Stimulated activated naive B cell treated with anti-CD40 and anti-IgM and Interleukin-4, amounts not matched to agents 10 μg/mL and 1 μg/mL and 100 μg/mL, for 72 hours (primary cell): ENCODE measurements at regions not wholly inside any gene's neighbourhood (a gene's known extent, or its start where the extent isn't known, plus 50 kb on each side); places are given as distances from the start of the nearest gene placed in this dataset.

Experiments used
- ATAC-seq, 2 donors: fragments of 150-1000 bp; cut with Tn5 transposase; replicated peaks; 2 replicates each; pipeline ENCODE4 v1.10.0; 2021; ENCODE audit warnings: moderate library complexity in 1 of 2
- DNase-seq: peaks from one replicate; pipeline ENCODE4 v3.0.0; 2021
- H3K27ac Mint-ChIP-seq: one replicate; pipeline ENCODE4 v1.8.0; 2022; ENCODE audit warnings: mild to moderate bottlenecking, mixed read lengths
- H3K27me3 Mint-ChIP-seq, 2 donors: one replicate each; pipeline ENCODE4 v1.8.0; 2022; ENCODE audit warnings: mixed read lengths in 2 of 2
- H3K36me3 Mint-ChIP-seq, 2 donors: one replicate each; pipeline ENCODE4 v1.8.0; 2022; ENCODE audit warnings: mixed read lengths in 2 of 2, mild to moderate bottlenecking in 1 of 2
- H3K4me1 Mint-ChIP-seq, 2 donors: one replicate each; pipeline ENCODE4 v1.8.0; 2022; ENCODE audit warnings: mixed read lengths in 2 of 2, mild to moderate bottlenecking in 1 of 2
- H3K4me3 Mint-ChIP-seq, 2 donors: one replicate each; pipeline ENCODE4 v1.8.0; 2022; ENCODE audit warnings: mild to moderate bottlenecking in 2 of 2, mixed read lengths in 2 of 2, moderate library complexity in 1 of 2
- H3K9me3 Mint-ChIP-seq, 2 donors: one replicate each; pipeline ENCODE4 v1.8.0; 2022; ENCODE audit warnings: mixed read lengths in 2 of 2, mild to moderate bottlenecking in 1 of 2

DNA sequence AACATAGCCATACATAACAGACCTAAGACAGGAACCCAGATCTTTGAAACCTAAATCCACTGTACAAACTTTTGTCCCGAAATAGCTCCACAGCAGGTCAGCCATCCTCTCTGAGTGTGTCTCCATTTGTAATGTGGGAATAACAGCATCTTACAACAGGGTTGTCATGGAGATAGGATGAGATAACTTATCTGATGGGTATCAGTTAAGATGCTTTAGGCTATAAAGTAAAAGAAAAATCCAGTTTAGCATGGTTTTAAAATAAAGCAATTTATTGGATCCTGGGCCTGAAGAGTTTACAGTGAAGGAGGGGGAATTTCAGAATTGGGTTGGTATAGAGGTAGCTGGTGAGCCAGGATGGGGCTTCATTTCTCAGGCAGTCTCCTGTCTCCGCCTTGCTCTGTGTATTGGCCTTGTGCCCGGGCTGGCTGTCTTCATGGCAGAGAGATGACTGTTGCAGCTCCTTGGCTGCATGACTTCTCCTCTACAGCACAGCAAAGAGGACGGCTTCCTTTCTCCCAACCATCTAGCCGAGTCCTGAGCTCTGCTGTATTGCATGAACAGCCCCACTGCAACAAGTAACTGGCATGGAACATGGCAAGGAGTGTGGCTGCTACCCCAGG lies 131.9 kb upstream of the PROK2 start:
- no peak for ATAC-seq
- Mint-ChIP-seq H3K36me3 (peaks cover 0 to 3% of the 10 kb centered on the region in 2 donors), H3K9me3 (no peaks in the 10 kb centered on the region), H3K27me3 (peaks cover 65 to 80% of the 10 kb centered on the region in 2 donors), H3K4me1 (peaks cover 8 to 22% of the 10 kb centered on the region in 2 donors), H3K4me3 (no peak overlapping the region), H3K27ac (no peak overlapping the region)
- no peak for DNase-seq

DNA sequence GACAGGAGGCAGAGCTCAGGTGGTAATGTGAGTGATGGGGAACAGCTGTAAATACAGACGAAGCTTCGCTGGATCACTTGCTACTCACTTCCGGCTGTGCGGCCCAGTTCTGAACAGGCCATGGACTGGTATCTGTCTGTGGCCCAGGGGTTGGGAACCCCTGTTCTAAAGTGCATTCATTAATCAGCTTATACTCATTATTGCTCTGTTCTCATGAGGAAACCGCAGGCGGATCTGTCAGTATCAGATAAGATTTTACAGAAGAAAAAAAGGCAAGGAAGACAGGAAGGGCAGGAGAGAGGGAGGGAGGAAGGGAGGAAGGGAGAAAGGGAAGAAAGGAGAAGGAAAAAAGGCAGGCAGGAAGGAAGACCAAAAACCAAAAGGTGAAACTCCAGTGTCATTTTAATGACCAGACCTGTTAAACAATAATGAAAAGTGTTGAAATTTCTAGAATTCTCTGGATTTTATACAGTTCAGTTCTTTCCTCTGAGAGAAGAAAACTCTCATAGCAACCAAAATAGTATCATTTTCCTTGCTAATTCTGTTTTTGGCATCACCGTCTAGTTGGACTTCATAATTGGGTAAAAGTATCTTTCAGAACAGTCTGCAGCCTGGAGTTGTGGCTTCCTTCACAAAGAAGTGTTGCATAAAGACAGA lies 128.0 kb upstream of the PROK2 start:
- DNase-seq: no peak
- Mint-ChIP-seq H3K9me3 (no peaks in the 10 kb centered on the region), H3K36me3 (peaks cover 0 to 3% of the 10 kb centered on the region in 2 donors), H3K27me3 (peaks cover 60 to 73% of the 10 kb centered on the region in 2 donors), H3K4me1 (peaks cover 4 to 10% of the 10 kb centered on the region in 2 donors), H3K4me3 (no peak overlapping the region), H3K27ac (no peak overlapping the region)
- ATAC-seq: no peak

DNA sequence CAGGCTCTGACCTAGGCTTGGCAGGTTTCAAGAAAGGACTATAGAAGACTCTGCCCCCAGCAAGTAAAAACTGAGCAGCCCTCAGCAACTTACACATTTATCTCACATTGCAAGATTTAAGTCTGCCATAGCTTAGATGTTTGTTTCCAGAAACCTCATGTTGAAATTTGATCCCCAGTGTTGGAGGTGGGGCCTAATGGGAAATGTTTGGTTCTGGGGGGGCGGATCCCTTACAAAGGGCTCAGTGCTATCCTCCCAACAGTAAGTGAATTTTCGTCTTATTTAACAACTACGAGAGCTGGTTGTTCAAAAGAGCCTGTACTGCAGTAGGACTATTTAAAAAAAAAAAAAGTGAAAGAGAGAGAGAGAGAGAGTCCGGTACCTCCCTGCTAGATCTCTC lies 125.2 kb upstream of the PROK2 start:
- DNase-seq (no peak), ATAC-seq (no peak)
- Mint-ChIP-seq H3K9me3 (no peaks in the 10 kb centered on the region), H3K27me3 (peaks cover 68 to 76% of the 10 kb centered on the region in 2 donors), H3K27ac (peak overlapping the region; percentile 25), H3K4me3 (no peak overlapping the region), H3K36me3 (no peaks in the 10 kb centered on the region), H3K4me1 (peaks cover 24 to 25% of the 10 kb centered on the region in 2 donors)

DNA sequence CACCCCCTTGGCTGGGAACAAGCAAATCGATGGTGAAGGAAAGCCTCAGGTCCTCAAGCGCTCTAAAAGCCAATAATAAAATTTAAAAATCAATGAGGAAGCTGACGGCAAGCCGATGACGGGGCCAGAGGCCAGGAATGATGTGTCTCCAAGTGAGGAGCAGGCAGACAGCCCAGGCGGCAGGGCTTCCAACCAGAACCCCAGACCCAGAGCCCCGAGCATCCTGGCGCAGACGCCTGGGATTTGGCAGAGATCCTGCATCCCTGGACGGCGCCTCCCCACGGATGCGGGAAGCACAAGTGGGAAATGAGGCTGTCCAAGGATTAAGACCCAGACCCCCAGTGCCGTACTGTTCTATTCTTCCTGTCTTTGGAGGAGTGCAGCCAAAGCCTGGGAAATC lies 123.0 kb upstream of the PROK2 start:
- peaks cover 72 to 78% of the 10 kb centered on the region in 2 donors for H3K27me3 Mint-ChIP-seq
- H3K9me3 Mint-ChIP-seq: no peaks in the 10 kb centered on the region
- H3K27ac Mint-ChIP-seq: no peak overlapping the region
- peaks cover 35 to 42% of the 10 kb centered on the region in 2 donors for H3K4me1 Mint-ChIP-seq
- ATAC-seq: no peak
- no peak for DNase-seq
- no peaks in the 10 kb centered on the region for H3K36me3 Mint-ChIP-seq
- peak overlapping the region in 1 of 2 donors; percentile 21 for H3K4me3 Mint-ChIP-seq

DNA sequence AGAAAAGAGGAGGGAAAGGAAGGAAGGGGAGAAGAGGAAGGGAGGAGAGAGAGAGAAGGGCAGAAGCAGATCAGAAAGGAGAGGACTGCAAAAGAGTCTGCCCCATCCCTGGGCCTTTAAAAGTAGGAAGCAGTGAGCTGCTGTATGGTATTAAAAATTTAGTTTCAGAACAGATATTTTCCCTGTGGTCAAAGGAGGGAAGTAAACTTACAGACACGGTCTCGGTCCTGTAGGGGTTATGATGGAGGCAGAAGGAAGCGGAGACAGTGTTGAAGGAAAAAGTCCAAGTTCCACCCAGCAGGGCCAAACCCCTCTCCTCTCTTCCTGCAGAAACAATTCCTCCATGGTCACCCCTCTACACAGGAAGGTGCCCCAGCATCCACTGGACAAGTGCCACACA lies 122.0 kb upstream of the PROK2 start:
- Mint-ChIP-seq H3K27me3 (peaks cover 72 to 78% of the 10 kb centered on the region in 2 donors), H3K4me3 (no peak overlapping the region), H3K27ac (no peak overlapping the region), H3K9me3 (no peaks in the 10 kb centered on the region), H3K4me1 (peaks cover 40 to 45% of the 10 kb centered on the region in 2 donors), H3K36me3 (no peaks in the 10 kb centered on the region)
- ATAC-seq (peak; percentile 28 to 42), DNase-seq (no peak)

DNA sequence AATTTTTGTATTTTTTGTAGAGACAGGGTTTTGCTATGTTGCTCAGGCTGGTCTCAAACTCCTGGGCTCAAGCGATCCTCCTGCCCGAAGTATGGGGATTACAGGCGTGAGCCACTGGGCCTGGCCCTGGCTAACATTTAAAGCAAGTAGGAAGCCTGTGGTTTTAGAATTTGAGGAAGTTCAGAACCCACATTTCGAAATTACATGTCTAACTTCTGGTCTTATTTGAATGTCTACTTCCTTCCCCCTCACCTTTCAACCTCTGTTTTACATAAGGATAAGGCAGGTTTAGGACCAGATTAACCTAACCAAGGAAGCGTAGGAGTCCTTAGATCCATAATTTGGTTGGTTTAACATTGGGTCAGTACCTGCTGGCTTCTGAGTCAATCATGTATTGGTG lies 120.5 kb upstream of the PROK2 start:
- peak; percentile 51 for DNase-seq
- Mint-ChIP-seq H3K4me1 (peaks cover 42 to 52% of the 10 kb centered on the region in 2 donors), H3K27me3 (peaks cover 70 to 79% of the 10 kb centered on the region in 2 donors), H3K9me3 (peaks cover 0 to 7% of the 10 kb centered on the region in 2 donors), H3K27ac (no peak overlapping the region), H3K4me3 (no peak overlapping the region), H3K36me3 (no peaks in the 10 kb centered on the region)
- ATAC-seq: peak; percentile 94

DNA sequence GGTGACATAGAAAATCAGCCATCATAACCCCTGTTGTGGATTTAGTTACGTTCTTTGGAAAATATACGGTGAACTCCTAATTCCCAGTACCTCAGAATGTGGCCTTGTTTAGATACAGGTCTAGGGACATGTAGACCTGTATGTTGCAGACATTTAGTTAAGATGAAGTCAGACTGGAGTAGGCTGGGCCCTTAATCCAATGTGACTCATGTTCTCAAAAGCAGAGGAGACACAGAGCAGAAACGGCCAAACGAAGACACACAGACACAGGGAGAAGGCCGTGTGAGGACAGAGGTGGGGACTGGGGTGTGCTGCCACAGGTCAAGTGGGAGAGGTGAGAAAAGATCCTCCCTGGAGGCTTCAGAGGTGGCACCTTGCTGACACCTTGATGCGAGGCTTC lies 119.0 kb upstream of the PROK2 start:
- DNase-seq (no peak), ATAC-seq (no peak)
- Mint-ChIP-seq H3K27ac (no peak overlapping the region), H3K27me3 (peaks cover 66 to 76% of the 10 kb centered on the region in 2 donors), H3K4me3 (no peak overlapping the region), H3K9me3 (peaks cover 0 to 7% of the 10 kb centered on the region in 2 donors), H3K4me1 (peaks cover 44 to 52% of the 10 kb centered on the region in 2 donors), H3K36me3 (peaks cover 3 to 4% of the 10 kb centered on the region in 2 donors)

DNA sequence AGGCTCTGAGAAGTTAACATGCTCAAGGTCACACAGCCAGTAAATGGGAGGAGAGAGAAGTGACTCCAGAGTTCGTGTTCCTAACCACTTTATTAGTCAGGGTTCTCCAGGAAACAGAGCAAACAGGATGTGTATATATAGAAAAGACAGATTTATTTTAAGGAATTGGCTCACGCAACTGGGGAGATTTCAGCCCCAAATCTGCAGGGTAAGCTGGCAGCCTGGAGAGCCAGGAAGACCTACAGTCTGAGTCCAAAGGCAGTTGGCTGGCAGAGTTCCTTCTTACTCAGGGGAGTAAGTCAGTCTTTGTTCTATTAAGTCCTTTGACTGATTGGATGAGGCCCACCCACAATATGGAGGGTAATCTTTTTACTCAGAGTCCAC lies 118.2 kb upstream of the PROK2 start:
- no peak for DNase-seq
- Mint-ChIP-seq H3K4me1 (peaks cover 44 to 52% of the 10 kb centered on the region in 2 donors), H3K36me3 (peaks cover 3 to 4% of the 10 kb centered on the region in 2 donors), H3K4me3 (no peak overlapping the region), H3K27ac (no peak overlapping the region), H3K27me3 (peaks cover 66 to 76% of the 10 kb centered on the region in 2 donors), H3K9me3 (peaks cover 0 to 7% of the 10 kb centered on the region in 2 donors)
- ATAC-seq: no peak

DNA sequence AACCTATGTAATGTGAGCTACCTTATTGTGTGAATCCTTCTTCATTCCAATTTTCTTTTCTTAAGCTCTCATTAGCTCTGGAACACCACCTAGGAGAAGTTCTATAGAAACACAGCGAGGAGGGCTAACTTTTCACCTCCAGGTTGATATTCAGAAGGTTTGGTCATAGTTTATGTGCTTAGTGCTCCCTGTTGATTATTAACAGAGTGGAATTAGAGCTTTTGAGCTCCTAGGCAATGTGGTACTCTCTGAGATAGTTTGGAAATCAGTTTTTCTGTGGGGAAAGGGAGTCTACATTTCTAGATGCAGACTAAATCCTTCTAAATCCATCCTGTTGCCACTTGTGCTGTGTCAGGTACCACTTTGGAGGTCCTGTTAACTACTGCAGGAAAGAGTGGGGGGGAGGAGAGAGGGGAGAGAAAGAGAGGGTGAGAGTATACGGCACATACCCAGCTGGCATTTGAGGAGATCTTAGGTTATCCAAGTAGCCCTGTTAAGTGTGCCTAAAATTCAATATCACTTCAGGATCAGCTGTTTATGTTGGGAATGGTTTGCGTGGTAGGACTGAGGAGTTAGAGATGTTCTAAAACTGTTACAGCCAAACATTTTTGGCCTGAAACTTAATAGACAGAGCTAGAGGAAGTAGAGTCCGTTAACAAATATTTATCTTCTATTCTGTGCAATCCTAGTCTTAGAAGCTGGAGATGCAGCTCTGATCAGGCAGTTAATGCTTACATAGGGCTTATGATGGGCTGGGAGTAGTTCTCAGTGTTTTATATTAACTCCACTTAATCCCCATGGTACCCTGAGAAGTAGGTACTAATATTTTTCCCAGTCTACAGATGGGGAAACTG lies 117.5 kb upstream of the PROK2 start:
- DNase-seq (no peak), ATAC-seq (no peak)
- Mint-ChIP-seq H3K4me3 (no peak overlapping the region), H3K4me1 (peaks cover 42 to 52% of the 10 kb centered on the region in 2 donors), H3K27ac (no peak overlapping the region), H3K36me3 (peaks cover 3 to 4% of the 10 kb centered on the region in 2 donors), H3K27me3 (peaks cover 68 to 77% of the 10 kb centered on the region in 2 donors), H3K9me3 (peaks cover 0 to 7% of the 10 kb centered on the region in 2 donors)

DNA sequence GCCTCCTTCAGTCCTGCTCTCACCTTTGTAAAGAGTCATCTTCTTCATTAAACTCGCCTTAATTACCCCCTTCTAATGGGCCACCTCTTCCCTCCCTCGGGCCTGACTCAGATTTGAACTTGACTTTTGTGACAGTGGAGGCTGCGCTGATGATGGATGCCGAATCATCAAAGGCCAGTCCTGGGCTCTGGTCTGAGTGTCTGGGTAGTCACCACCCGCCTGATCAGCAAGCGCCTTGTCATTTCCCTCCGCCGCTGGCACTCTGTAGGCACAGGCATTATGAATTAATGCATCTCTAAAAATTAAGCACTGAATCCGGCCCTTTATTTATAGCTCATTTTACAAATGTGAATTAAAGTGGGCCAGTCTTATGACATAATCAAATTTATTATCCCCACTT lies 116.7 kb upstream of the PROK2 start:
- Mint-ChIP-seq H3K4me3 (no peak overlapping the region), H3K27ac (no peak overlapping the region), H3K36me3 (peaks cover 3 to 4% of the 10 kb centered on the region in 2 donors), H3K4me1 (peaks cover 34 to 44% of the 10 kb centered on the region in 2 donors), H3K9me3 (peaks cover 0 to 7% of the 10 kb centered on the region in 2 donors), H3K27me3 (peaks cover 66 to 77% of the 10 kb centered on the region in 2 donors)
- no peak for ATAC-seq
- no peak for DNase-seq

DNA sequence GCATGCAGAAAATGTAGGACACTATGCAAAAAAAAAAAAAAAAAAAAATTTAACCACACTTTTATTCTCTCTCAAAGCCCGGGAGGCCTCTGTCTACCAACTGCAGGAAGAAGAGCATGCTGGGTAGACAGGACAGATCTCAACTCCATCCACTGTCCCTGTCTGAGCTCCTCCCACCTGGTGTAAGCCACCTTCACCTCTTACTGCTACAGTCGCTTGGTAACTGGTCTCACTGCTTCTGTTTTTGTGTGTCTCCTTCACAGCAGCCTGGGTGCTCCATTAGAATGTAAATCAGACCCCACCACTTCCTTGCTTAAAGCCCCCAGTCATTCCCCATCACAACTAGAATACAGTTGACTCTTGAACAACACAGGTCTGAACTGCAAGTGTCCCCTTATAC lies 115.1 kb upstream of the PROK2 start:
- H3K36me3 Mint-ChIP-seq: peaks cover 3 to 4% of the 10 kb centered on the region in 2 donors
- no peak overlapping the region for H3K4me3 Mint-ChIP-seq
- H3K9me3 Mint-ChIP-seq: peaks cover 3 to 10% of the 10 kb centered on the region in 2 donors
- no peak for ATAC-seq
- peaks cover 77 to 85% of the 10 kb centered on the region in 2 donors for H3K27me3 Mint-ChIP-seq
- no peak overlapping the region for H3K27ac Mint-ChIP-seq
- peaks cover 18 to 28% of the 10 kb centered on the region in 2 donors for H3K4me1 Mint-ChIP-seq
- DNase-seq: no peak

DNA sequence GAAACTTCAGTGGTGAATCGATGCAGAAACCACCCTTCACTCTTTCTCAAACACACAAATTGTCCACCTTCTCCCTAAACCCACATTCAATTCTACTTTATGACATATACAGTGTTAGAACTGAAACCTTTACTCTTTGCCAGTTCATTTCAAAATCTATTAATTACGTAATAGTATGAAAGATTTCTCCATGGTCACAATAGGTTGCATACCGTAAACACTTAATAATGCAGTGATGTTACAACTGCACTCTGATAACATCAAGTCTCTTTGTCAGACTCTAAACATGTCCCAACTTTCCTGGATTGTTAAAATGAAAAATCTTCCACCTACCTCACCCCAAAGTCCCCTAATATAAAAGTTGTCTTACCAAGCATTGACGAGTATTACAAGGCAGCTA lies 111.8 kb upstream of the PROK2 start:
- no peak for DNase-seq
- Mint-ChIP-seq H3K4me1 (peaks cover 4 to 6% of the 10 kb centered on the region in 2 donors), H3K9me3 (peaks cover 3 to 10% of the 10 kb centered on the region in 2 donors), H3K36me3 (peaks cover 3 to 4% of the 10 kb centered on the region in 2 donors), H3K4me3 (no peak overlapping the region), H3K27me3 (peaks cover 68 to 75% of the 10 kb centered on the region in 2 donors), H3K27ac (no peak overlapping the region)
- no peak for ATAC-seq

DNA sequence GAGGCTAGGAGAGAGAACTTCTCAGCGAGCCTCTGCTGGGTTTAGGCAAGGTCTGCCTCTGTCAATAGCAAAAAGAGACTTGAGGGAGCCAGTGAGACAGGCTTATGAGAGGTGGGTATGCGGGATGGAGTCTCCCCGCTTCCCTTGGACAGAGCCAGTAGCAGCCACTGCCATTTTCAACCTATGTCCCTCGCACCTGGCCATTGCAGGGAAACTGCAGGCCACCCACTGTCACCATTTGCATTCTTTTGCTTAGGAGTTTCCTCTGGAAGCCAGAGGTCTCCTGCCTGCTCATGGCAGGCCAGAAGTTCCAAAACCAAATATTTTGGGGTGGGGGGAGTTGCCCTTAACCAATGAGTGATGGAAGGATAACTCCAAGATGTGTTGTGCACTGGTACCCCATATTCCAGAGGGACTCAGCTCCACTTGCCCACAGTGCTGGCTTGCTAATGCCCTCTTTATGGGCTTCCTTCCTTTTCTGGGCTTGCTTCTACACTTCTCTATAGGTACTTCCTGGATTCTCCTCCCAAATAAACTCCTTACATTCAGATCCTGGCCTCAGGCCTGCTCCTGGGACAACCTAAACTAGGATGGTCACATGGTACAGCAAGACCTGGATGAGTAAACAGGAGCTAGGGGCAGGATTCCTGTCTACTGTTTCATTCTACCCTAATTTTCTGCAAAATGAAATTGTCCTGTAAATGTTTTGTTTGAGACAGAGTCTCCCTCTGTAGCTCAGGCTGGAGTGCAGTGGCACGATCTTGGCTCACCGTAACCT lies 108.9 kb upstream of the PROK2 start:
- peaks cover 3 to 4% of the 10 kb centered on the region in 2 donors for H3K9me3 Mint-ChIP-seq
- DNase-seq (no peak), ATAC-seq (no peak)
- no peak overlapping the region for H3K27ac Mint-ChIP-seq
- peaks cover 64 to 78% of the 10 kb centered on the region in 2 donors for H3K27me3 Mint-ChIP-seq
- no peaks in the 10 kb centered on the region for H3K4me1 Mint-ChIP-seq
- H3K36me3 Mint-ChIP-seq: no peaks in the 10 kb centered on the region
- H3K4me3 Mint-ChIP-seq: no peak overlapping the region

DNA sequence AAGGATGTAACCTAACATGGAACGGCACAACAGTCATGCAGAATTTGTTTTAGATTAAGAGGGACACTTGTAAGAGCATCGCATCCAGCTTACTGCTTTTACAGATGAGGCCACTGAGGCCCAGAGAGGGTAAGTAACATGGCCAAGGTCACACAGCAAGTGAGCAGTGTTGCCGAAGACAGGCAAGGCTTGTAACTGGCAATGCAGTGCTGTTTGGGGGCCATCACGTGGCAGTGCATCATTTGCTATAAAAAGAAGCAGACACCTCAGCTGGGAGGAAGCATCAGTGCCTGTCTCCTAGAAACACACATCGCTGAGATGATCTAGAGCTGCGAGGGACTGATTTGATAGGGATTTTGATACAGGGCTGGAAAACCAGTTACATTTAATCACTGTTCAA lies 108.2 kb upstream of the PROK2 start:
- H3K27me3 Mint-ChIP-seq: peaks cover 64 to 75% of the 10 kb centered on the region in 2 donors
- ATAC-seq: no peak

More for the DNA sequence above, 108.2 kb upstream of the PROK2 start:
- peaks cover 3 to 4% of the 10 kb centered on the region in 2 donors for H3K9me3 Mint-ChIP-seq
- no peaks in the 10 kb centered on the region for H3K4me1 Mint-ChIP-seq
- H3K27ac Mint-ChIP-seq: no peak overlapping the region
- DNase-seq: no peak
- no peaks in the 10 kb centered on the region for H3K36me3 Mint-ChIP-seq
- no peak overlapping the region for H3K4me3 Mint-ChIP-seq
